ENCODE measurements at regions not wholly inside any gene's neighbourhood (a gene's known extent, or its start where the extent isn't known, plus 50 kb on each side); places are given as distances from the start of the nearest gene placed in this dataset.

DNA sequence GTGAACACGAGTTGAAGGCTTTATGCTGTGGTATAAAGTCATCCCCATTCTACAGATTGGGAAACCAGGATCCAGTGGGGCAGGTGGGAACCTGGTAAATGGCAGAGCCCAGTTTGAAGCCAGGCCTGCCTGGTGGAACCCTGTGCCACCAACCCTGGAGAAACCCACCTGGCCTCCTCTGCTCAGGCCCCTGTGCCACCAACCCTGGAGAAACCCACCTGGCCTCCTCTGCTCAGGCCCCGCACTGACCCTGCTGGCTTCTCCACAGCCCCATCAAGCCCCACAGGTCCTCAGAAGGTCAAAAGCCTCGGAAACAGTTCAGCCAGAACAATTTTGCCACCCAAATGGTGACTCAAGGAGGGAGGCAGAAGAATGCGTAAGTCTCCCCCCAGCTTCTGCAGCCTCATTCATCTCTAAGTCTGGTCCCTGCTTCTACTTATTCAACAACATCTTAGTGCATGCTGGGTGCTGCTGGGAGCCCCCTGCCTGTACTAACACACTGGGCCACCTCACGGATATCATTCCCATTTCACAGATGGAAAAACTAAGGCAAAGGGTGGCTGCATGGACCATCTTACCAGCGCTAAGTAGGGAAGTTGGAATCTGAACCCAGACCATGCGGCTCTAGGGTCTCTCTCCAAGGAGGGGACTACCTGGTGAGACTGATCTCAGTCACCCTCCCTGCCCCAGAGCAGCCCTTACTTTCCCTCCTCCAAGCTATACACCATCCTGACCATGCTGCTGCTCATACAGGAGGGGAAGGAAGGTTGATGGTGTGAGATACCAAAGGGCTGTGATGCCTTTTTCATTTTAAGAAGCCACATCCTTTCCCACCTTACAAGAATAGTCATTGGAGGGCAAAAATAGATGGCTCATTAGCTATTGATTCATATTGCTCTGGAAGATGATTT, 93.7 kb upstream of the ID2 start:
- ChIA-PET CTCF (no interaction called here), POLR2A (no interaction called here)
- H3K4me3 ChIP-seq (ENCODE audit: low read depth, low read length), result no peak overlapping the region

GRCh38 chr2:8588831-8589191, 93.0 kb upstream of the ID2 start:
- POLR2A ChIA-PET, result no interaction called here
- no peak for TF ChIP-seq CTCF (IDR thresholded peaks at IDR 0.05; ENCODE audit: insufficient read depth, low read length, missing control alignments)

More for the DNA sequence above, 93.7 kb upstream of the ID2 start:
- no peak for TF ChIP-seq CTCF (IDR thresholded peaks at IDR 0.05; ENCODE audit: insufficient read depth, low read length, missing control alignments)
- DNase-seq (ENCODE audit: low read depth, low spot score), result no peak

DNA sequence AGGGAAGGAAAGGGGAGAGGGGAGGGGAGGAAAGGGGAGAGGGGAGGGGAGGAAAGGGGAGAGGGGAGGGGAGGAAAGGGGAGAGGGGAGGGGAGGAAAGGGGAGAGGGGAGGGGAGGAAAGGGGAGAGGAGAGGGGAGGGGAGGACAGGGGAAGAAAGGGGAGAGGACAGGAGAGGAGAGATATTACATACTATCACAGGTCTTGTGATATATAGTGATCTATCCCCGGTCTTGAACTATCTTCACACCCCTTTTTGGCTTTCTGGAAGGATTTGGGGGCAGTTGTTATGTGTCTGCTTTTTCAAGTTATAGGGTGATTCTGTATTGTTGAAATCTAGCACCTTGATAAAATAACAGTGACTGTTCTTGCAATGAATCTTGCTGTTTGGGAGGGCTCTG, 92.1 kb upstream of the ID2 start:
- no peak for TF ChIP-seq CTCF (IDR thresholded peaks at IDR 0.05; ENCODE audit: insufficient read depth, low read length, missing control alignments)
- POLR2A ChIA-PET, result no interaction called here
- CTCF ChIA-PET, result no interaction called here
- H3K4me3 ChIP-seq (ENCODE audit: low read depth, low read length), result no peak overlapping the region
- no peak for DNase-seq (ENCODE audit: low read depth, low spot score)

More at GRCh38 chr2:8588831-8589191, 93.0 kb upstream of the ID2 start:
- H3K4me3 ChIP-seq (ENCODE audit: low read depth, low read length), result no peak overlapping the region
- DNase-seq (ENCODE audit: low read depth, low spot score), result no peak
- CTCF ChIA-PET, result no interaction called here

GRCh38 chr2:8590938-8591337, 90.9 kb upstream of the ID2 start:
- ChIA-PET CTCF (interaction anchor here (0.8 kb wide), 1 partner anchor 15 kb away, joined by 3 read pairs; no protein-coding TSS in a partner anchor), POLR2A (no interaction called here)
- no peak overlapping the region for H3K4me3 ChIP-seq (ENCODE audit: low read depth, low read length)
- DNase-seq (ENCODE audit: low read depth, low spot score), result no peak
- no peak for TF ChIP-seq CTCF (IDR thresholded peaks at IDR 0.05; ENCODE audit: insufficient read depth, low read length, missing control alignments)

DNA sequence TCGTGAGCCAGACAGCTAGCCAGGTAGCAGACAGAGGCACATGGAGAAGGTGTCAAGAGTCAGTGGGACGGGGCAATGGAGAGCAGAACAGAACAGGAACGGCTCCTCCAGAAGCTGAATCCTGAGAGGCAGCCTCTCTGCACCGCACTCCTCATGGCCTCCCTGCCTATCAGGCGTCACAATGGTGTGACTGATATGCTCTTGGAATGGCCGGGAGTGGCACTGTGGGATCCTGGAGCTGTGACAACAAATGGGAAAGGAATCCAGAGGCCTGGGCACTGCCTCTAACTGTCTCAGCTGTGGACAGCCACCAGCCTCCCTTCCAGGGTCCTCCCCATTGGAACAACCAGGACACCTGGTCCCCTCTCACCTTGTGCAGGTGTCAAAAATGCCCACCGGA, 89.1 kb upstream of the ID2 start:
- no peak for TF ChIP-seq CTCF (IDR thresholded peaks at IDR 0.05; ENCODE audit: insufficient read depth, low read length, missing control alignments)
- no peak overlapping the region for H3K4me3 ChIP-seq (ENCODE audit: low read depth, low read length)
- DNase-seq (ENCODE audit: low read depth, low spot score), result no peak
- ChIA-PET CTCF (no interaction called here), POLR2A (no interaction called here)

- ChIA-PET POLR2A (no interaction called here), CTCF (no interaction called here)
- no peak overlapping the region for H3K4me3 ChIP-seq (ENCODE audit: low read depth, low read length)
- DNase-seq (ENCODE audit: low read depth, low spot score), result no peak
- TF ChIP-seq CTCF (IDR thresholded peaks at IDR 0.05; ENCODE audit: insufficient read depth, low read length, missing control alignments), result no peak
Observed at GRCh38 chr2:8593243-8593642, 88.6 kb upstream of the ID2 start.
